Pancreas (tissue), 10 donors: ENCODE measurements at regions not wholly inside any gene's neighbourhood (a gene's known extent, or its start where the extent isn't known, plus 50 kb on each side); places are given as distances from the start of the nearest gene placed in this dataset.
"Not testable (repeated sequence)": the region's sequence is repeated elsewhere in the genome, so short reads cannot be mapped to it uniquely, and the experiment has no call there.

Experiments
- ATAC-seq, 4 donors: fragments of 200-7000 bp; cut with Tn5 transposase; one replicate each; pipeline versions ENCODE4 v1.8.0 to v1.9.1; 2020; ENCODE audit warnings: mild to moderate bottlenecking in 4 of 4, moderate library complexity in 4 of 4
- DNase-seq, 6 donors: peaks; one replicate each; pipeline ENCODE4 v3.0.0-alpha.2; 2020
- FAIRE-seq: peaks from 2 replicates; lab custom pipeline; 2012; peaks lifted over from hg19 to GRCh38; lab: Jason Lieb, UNC
- H3K27ac ChIP-seq, 4 donors: fragments of 200-600 bp; sonication (generic); 1 replicate in 3 of 4; 2 replicates in 1 of 4; pipeline versions ENCODE4 v1.5.0 to v1.8.0; 2020
- H3K27me3 ChIP-seq, 4 donors: fragments of 200-600 bp; one replicate each; pipeline ENCODE4 v1.8.0; 2021
- H3K36me3 ChIP-seq, 3 donors: fragments of 200-600 bp; sonication (generic) in 1 of 3; one replicate each; pipeline versions ENCODE4 v1.5.0 to v1.8.0; 2020 to 2021
- H3K4me1 ChIP-seq, 3 donors: fragments of 200-600 bp; one replicate each; pipeline ENCODE4 v1.8.0; 2021
- H3K4me3 ChIP-seq, 4 donors: fragments of 200-600 bp; sonication (generic) in 2 of 4; one replicate each; pipeline versions ENCODE4 v1.5.0 to v1.8.0; 2020 to 2021
- H3K9me3 ChIP-seq, 4 donors: fragments of 200-600 bp; one replicate each; pipeline ENCODE4 v1.8.0; 2021
- WGBS, 2 donors: extraction: QIAGEN DNeasy Blood & Tissue Kit; methylation state at CpG; one replicate each; pipeline ENCODE4 v1.1.7; 2013; 5-methylcytosine and 5-hydroxymethylcytosine counted together
- intact Hi-C, 3 donors: fragments of 100-400 bp; cut with DNase I; formaldehyde crosslinking; loops; one replicate each; pipeline versions ENCODE4 v1.11.1 to v1.14.2; 2022
- TF ChIP-seq, protein P1 (sequence below), 4 donors: fragments of 200-600 bp; sonication (generic) in 3 of 4; IDR thresholded peaks; one replicate each; pipeline versions ENCODE4 v1.5.0 to v1.8.0; 2021; ENCODE audit warnings: antibody characterized with exemption in 4 of 4
- donor health status: healthy with polysubstance abuse.
- donor health status: DM: no; HTN: no; CAD: no; lungs with moderate emphysema.
- donor health status: DM: no; HTN: no; CAD: no.
- donor health status: control.
- donor health status: control.
- donor health status: Bipolar disorder and iron deficiency.
- donor health status: DM: yes; HTN: yes; CAD: no.
- donor health status: DM: no; HTN: no; CAD: no.
- donor health status: DM: no; HTN: no; CAD: no.
- donor health status: DM: yes; HTN: yes; CAD: no.

DNA sequence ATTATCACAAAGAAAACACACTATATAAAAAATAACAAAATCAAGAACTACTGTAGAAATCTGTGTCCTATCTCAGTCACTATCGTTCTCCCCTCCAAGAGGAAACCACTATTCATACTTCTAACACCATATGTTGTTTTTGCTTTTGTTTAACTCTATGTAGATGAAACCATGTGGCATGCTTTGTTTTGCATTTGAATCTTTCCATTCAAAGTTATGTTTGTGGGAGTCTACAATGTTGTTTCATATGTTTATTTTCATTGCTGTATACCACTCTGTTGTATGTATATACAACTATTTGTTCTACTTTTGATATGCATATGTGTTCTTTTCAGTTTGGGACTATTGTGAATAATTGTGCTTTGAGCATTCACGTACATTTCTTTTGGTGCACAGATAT is 116.1 kb downstream of the PABPC4L start:
- FAIRE-seq (no peak), ATAC-seq (no peak), DNase-seq (no peak)
- TF ChIP-seq, protein P1, sequence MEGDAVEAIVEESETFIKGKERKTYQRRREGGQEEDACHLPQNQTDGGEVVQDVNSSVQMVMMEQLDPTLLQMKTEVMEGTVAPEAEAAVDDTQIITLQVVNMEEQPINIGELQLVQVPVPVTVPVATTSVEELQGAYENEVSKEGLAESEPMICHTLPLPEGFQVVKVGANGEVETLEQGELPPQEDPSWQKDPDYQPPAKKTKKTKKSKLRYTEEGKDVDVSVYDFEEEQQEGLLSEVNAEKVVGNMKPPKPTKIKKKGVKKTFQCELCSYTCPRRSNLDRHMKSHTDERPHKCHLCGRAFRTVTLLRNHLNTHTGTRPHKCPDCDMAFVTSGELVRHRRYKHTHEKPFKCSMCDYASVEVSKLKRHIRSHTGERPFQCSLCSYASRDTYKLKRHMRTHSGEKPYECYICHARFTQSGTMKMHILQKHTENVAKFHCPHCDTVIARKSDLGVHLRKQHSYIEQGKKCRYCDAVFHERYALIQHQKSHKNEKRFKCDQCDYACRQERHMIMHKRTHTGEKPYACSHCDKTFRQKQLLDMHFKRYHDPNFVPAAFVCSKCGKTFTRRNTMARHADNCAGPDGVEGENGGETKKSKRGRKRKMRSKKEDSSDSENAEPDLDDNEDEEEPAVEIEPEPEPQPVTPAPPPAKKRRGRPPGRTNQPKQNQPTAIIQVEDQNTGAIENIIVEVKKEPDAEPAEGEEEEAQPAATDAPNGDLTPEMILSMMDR (IDR thresholded peaks at IDR 0.05) = no peak
- Histone ChIP-seq H3K36me3 (no peaks in the 10 kb centered on the region), H3K4me1 (no peaks in the 10 kb centered on the region), H3K4me3 (no peak overlapping the region), H3K9me3 (no peaks in the 10 kb centered on the region), H3K27me3 (no peaks in the 10 kb centered on the region), H3K27ac (no peak overlapping the region)
- intact Hi-C loops = no loop called here
- WGBS, 2 donors = 64 to 73% methylated on average over 2 of the region's 2 CpGs

DNA sequence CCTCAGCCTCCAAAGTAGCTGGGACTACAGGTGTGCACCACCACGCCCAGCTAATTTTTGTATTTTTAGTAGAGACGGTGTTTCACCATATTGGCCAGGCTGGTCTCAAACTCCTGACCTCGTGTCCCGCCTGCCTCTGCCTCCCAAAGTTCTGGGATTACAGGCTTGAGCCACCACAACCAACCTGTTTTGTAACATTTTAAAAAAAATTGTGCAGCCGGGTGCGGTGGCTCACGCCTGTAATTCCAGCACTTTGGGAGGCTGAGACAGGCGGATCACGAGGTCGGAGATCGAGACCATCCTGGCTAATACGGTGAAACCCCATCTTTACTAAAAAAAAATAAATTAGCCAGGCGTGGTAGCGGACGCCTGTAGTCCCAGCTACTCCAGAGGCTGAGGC is 122.5 kb downstream of the PABPC4L start:
- H3K27ac ChIP-seq, H3K9me3 ChIP-seq, H3K4me1 ChIP-seq, DNase-seq, ATAC-seq, intact Hi-C loops, FAIRE-seq, H3K4me3 ChIP-seq, H3K27me3 ChIP-seq, H3K36me3 ChIP-seq: not testable (repeated sequence)
- 86 to 90% methylated on average over 15 of the region's 15 CpGs for WGBS, 2 donors

DNA sequence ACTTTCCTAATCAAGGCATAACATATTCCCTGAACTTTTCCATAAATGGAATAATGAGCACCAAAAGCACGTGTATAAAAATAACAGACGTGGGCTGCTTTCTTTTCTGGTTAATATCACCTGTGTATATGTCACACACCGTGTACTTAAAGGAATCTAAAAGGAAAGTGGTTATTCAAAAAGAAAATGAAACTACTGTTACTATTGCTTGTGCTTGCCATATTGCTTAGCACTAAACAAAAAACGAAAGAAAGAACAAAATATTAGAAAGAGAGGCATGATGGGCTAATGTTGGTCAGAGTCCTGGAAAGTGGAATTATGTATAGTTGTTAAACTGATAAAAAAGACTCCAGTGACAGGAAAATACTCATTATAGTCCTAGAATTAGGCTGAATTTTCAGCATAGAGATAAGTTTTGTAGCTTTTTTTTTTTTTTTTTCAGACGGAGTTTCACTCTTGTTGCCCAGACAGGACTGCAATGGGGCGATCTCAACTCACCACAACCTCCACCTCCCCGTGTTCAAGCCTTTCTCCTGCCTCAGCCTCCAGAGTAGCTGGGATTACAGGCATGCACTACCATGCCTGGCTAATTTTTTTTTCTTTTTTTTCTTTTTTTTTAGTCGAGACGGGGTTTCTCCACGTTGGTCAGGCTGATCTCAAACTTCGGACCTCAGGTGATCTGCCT is 123.2 kb downstream of the PABPC4L start:
- Histone ChIP-seq H3K36me3 (no peaks in the 10 kb centered on the region), H3K27me3 (no peaks in the 10 kb centered on the region), H3K4me3 (no peak overlapping the region), H3K27ac (no peak overlapping the region), H3K4me1 (no peaks in the 10 kb centered on the region), H3K9me3 (no peaks in the 10 kb centered on the region)
- no peak for FAIRE-seq
- DNase-seq = no peak
- TF ChIP-seq, protein P1 (IDR thresholded peaks at IDR 0.05) = no peak
- intact Hi-C loops = no loop called here
- 73 to 75% methylated on average over 11 of the region's 11 CpGs for WGBS, 2 donors
- no peak for ATAC-seq

DNA sequence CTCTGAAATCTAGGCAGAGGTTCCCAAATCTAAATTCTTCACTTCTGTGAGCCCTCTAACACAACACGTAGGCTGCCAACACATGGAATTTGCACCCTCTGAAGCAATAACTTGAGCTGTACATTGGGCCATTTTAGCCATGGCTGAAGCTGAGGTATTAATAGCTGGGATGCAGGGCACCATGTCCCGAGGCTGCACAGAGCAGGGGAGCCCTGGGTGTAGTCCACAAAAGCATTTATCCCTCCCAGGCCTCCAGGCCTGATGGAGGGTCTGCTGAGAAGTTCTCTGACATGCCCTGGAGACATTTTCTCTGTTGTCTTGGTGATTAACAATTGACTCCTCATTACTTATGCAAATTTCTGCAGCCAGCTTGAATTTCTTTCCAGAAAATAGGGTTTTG is 127.9 kb downstream of the PABPC4L start:
- no peaks in the 10 kb centered on the region for H3K27me3 ChIP-seq
- WGBS, 2 donors = 50 to 59% methylated on average over 2 of the region's 2 CpGs
- H3K9me3 ChIP-seq = no peaks in the 10 kb centered on the region
- no peaks in the 10 kb centered on the region for H3K36me3 ChIP-seq
- H3K4me3 ChIP-seq = no peak overlapping the region
- DNase-seq (no peak), FAIRE-seq (no peak), ATAC-seq (no peak)
- no peaks in the 10 kb centered on the region for H3K4me1 ChIP-seq
- TF ChIP-seq, protein P1 (IDR thresholded peaks at IDR 0.05) = no peak
- intact Hi-C loops = no loop called here
- no peak overlapping the region for H3K27ac ChIP-seq

DNA sequence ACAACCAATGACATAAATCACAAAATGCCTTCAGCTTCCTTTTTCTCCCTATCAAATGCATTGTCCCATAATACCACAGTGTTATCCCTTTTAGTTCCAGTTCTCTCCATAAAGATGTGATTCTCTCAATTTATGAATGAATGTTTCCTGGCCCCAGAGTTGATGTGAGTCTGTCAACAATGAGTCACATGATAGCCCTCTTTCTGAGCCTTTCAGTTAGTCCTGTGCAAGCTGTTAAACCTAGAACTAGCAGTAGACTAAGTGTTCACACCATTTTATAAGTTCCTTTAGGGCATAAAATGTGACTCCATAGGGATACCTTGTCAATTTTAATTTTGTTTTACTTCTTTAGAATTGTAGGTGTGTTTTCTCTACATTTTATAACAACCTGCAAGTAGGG is 129.5 kb downstream of the PABPC4L start:
- Histone ChIP-seq H3K36me3 (no peaks in the 10 kb centered on the region), H3K4me1 (no peaks in the 10 kb centered on the region), H3K4me3 (no peak overlapping the region), H3K27ac (no peak overlapping the region), H3K9me3 (no peaks in the 10 kb centered on the region), H3K27me3 (no peaks in the 10 kb centered on the region)
- TF ChIP-seq, protein P1 (IDR thresholded peaks at IDR 0.05) = no peak
- intact Hi-C loops = no loop called here
- DNase-seq (no peak), ATAC-seq (no peak), FAIRE-seq (no peak)
